Activated naive CD4-positive, alpha-beta T cell treated with anti-CD3 and anti-CD28 coated beads, Interleukin-2, amount 10 ng/mL, durations not matched to agents 7 days and 5 days (primary cell): ENCODE measurements at regions not wholly inside any gene's neighbourhood (a gene's known extent, or its start where the extent isn't known, plus 50 kb on each side); places are given as distances from the start of the nearest gene placed in this dataset.
"Not testable (repeated sequence)": the region's sequence is repeated elsewhere in the genome, so short reads cannot be mapped to it uniquely, and the experiment has no call there.

Experiments used
- CTCF ChIA-PET: fragments of 350-600 bp; sonication (Branson Sonifier 250); formaldehyde crosslinking; loops from one replicate; lab custom pipeline; 2021; ENCODE audit warnings: antibody characterized with exemption; lab: Charles Lee
- DNase-seq: peaks from one replicate; pipeline ENCODE4 v3.0.0-alpha.2; 2020
- H3K27ac Mint-ChIP-seq: one replicate; pipeline ENCODE4 v1.8.0; 2021; ENCODE audit warnings: mild to moderate bottlenecking, moderate library complexity, mixed read lengths
- H3K27me3 Mint-ChIP-seq: one replicate; pipeline ENCODE4 v1.8.0; 2021; ENCODE audit warnings: mild to moderate bottlenecking, mixed read lengths
- H3K36me3 Mint-ChIP-seq: one replicate; pipeline ENCODE4 v1.8.0; 2021; ENCODE audit warnings: mixed read lengths
- H3K4me1 Mint-ChIP-seq: one replicate; pipeline ENCODE4 v1.8.0; 2021; ENCODE audit warnings: mixed read lengths
- H3K4me3 Mint-ChIP-seq: one replicate; pipeline ENCODE4 v1.8.0; 2021; ENCODE audit warnings: mild to moderate bottlenecking, moderate library complexity, mixed read lengths
- H3K9me3 Mint-ChIP-seq: one replicate; pipeline ENCODE4 v1.8.0; 2021; ENCODE audit warnings: mixed read lengths

GRCh38 chr7:77484785-77485184 lies 52.3 kb upstream of the PTPN12 start:
- H3K36me3 Mint-ChIP-seq, result no peaks in the 10 kb centered on the region
- no peak overlapping the region for H3K4me3 Mint-ChIP-seq
- H3K4me1 Mint-ChIP-seq, result peaks cover 7% of the 10 kb centered on the region
- no peak for DNase-seq
- CTCF ChIA-PET, result no interaction called here
- H3K9me3 Mint-ChIP-seq, result no peaks in the 10 kb centered on the region
- H3K27me3 Mint-ChIP-seq, result peaks cover 8% of the 10 kb centered on the region
- H3K27ac Mint-ChIP-seq, result no peak overlapping the region

- Mint-ChIP-seq H3K4me1 (peaks cover 7% of the 10 kb centered on the region), H3K36me3 (no peaks in the 10 kb centered on the region)
- CTCF ChIA-PET, result no interaction called here
Measured at GRCh38 chr7:77482015-77482414, 55.1 kb upstream of the PTPN12 start.

GRCh38 chr7:77481615-77482014 lies 55.5 kb upstream of the PTPN12 start:
- DNase-seq, result no peak
- no peak overlapping the region for H3K4me3 Mint-ChIP-seq

More at GRCh38 chr7:77482015-77482414, 55.1 kb upstream of the PTPN12 start:
- peaks cover 16% of the 10 kb centered on the region for H3K27me3 Mint-ChIP-seq
- no peak for DNase-seq
- no peaks in the 10 kb centered on the region for H3K9me3 Mint-ChIP-seq
- no peak overlapping the region for H3K27ac Mint-ChIP-seq
- no peak overlapping the region for H3K4me3 Mint-ChIP-seq

GRCh38 chr7:77480102-77480627 lies 56.9 kb upstream of the PTPN12 start:
- H3K9me3 Mint-ChIP-seq, DNase-seq, H3K4me1 Mint-ChIP-seq, H3K27ac Mint-ChIP-seq, H3K36me3 Mint-ChIP-seq, CTCF ChIA-PET, H3K4me3 Mint-ChIP-seq: not testable (repeated sequence)
- H3K27me3 Mint-ChIP-seq, result peaks cover 19% of the 10 kb centered on the region

More at GRCh38 chr7:77481615-77482014, 55.5 kb upstream of the PTPN12 start:
- Mint-ChIP-seq H3K27ac (no peak overlapping the region), H3K27me3 (peaks cover 19% of the 10 kb centered on the region), H3K36me3 (no peaks in the 10 kb centered on the region), H3K4me1 (peaks cover 7% of the 10 kb centered on the region), H3K9me3 (no peaks in the 10 kb centered on the region)
- CTCF ChIA-PET, result no interaction called here

GRCh38 chr7:77479536-77480088 lies 57.5 kb upstream of the PTPN12 start:
- no peaks in the 10 kb centered on the region for H3K36me3 Mint-ChIP-seq
- H3K27me3 Mint-ChIP-seq, result peaks cover 13% of the 10 kb centered on the region
- H3K27ac Mint-ChIP-seq, result no peak overlapping the region
- CTCF ChIA-PET, result no interaction called here
- no peaks in the 10 kb centered on the region for H3K9me3 Mint-ChIP-seq
- peaks cover 7% of the 10 kb centered on the region for H3K4me1 Mint-ChIP-seq
- no peak overlapping the region for H3K4me3 Mint-ChIP-seq
- DNase-seq, result no peak

GRCh38 chr7:77476871-77477270 lies 60.2 kb upstream of the PTPN12 start:
- Mint-ChIP-seq H3K9me3 (no peaks in the 10 kb centered on the region), H3K27me3 (peaks cover 15% of the 10 kb centered on the region)

GRCh38 chr7:77475181-77475580 lies 59.0 kb upstream of the GSAP start:
- H3K9me3 Mint-ChIP-seq, result no peaks in the 10 kb centered on the region
- peaks cover 15% of the 10 kb centered on the region for H3K27me3 Mint-ChIP-seq
- no peak overlapping the region for H3K27ac Mint-ChIP-seq
- no peak for DNase-seq
- no peak overlapping the region for H3K4me3 Mint-ChIP-seq
- no peaks in the 10 kb centered on the region for H3K4me1 Mint-ChIP-seq
- CTCF ChIA-PET, result interaction anchor here (0.8 kb wide), 1 partner anchor 13 kb away, joined by 3 read pairs; no protein-coding TSS in a partner anchor
- no peaks in the 10 kb centered on the region for H3K36me3 Mint-ChIP-seq

More at GRCh38 chr7:77476871-77477270, 60.2 kb upstream of the PTPN12 start:
- CTCF ChIA-PET, result interaction anchor here (1.3 kb wide), 1 partner anchor 175 kb away, joined by 3 read pairs; no protein-coding TSS in a partner anchor
- Mint-ChIP-seq H3K27ac (no peak overlapping the region), H3K4me3 (no peak overlapping the region), H3K4me1 (peaks cover 5% of the 10 kb centered on the region), H3K36me3 (no peaks in the 10 kb centered on the region)
- no peak for DNase-seq

- DNase-seq, result no peak
- Mint-ChIP-seq H3K9me3 (no peaks in the 10 kb centered on the region), H3K27me3 (peaks cover 15% of the 10 kb centered on the region), H3K36me3 (no peaks in the 10 kb centered on the region), H3K4me1 (no peaks in the 10 kb centered on the region), H3K27ac (no peak overlapping the region), H3K4me3 (no peak overlapping the region)
- CTCF ChIA-PET, result no interaction called here
Measured at GRCh38 chr7:77474756-77475155, 58.6 kb upstream of the GSAP start.

GRCh38 chr7:77473229-77474005 lies 57.3 kb upstream of the GSAP start:
- no peak overlapping the region for H3K27ac Mint-ChIP-seq

GRCh38 chr7:77469927-77470326 lies 53.8 kb upstream of the GSAP start:
- CTCF ChIA-PET, result no interaction called here
- H3K4me1 Mint-ChIP-seq, result no peaks in the 10 kb centered on the region
- no peak overlapping the region for H3K27ac Mint-ChIP-seq
- DNase-seq, result no peak
- H3K36me3 Mint-ChIP-seq, result no peaks in the 10 kb centered on the region
- peaks cover 4% of the 10 kb centered on the region for H3K27me3 Mint-ChIP-seq
- no peaks in the 10 kb centered on the region for H3K9me3 Mint-ChIP-seq
- no peak overlapping the region for H3K4me3 Mint-ChIP-seq

More at GRCh38 chr7:77473229-77474005, 57.3 kb upstream of the GSAP start:
- Mint-ChIP-seq H3K9me3 (no peaks in the 10 kb centered on the region), H3K36me3 (no peaks in the 10 kb centered on the region), H3K4me1 (no peaks in the 10 kb centered on the region), H3K4me3 (no peak overlapping the region), H3K27me3 (peaks cover 15% of the 10 kb centered on the region)
- no peak for DNase-seq
- CTCF ChIA-PET, result no interaction called here

- CTCF ChIA-PET, result no interaction called here
- Mint-ChIP-seq H3K27me3 (no peaks in the 10 kb centered on the region), H3K9me3 (no peaks in the 10 kb centered on the region), H3K4me3 (no peak overlapping the region), H3K4me1 (no peaks in the 10 kb centered on the region), H3K36me3 (no peaks in the 10 kb centered on the region), H3K27ac (no peak overlapping the region)
- DNase-seq, result no peak
Measured at GRCh38 chr7:77467408-77467807, 51.3 kb upstream of the GSAP start.

- CTCF ChIA-PET, result no interaction called here
- no peaks in the 10 kb centered on the region for H3K27me3 Mint-ChIP-seq
- no peak overlapping the region for H3K4me3 Mint-ChIP-seq
- no peak for DNase-seq
- no peaks in the 10 kb centered on the region for H3K9me3 Mint-ChIP-seq
- H3K27ac Mint-ChIP-seq, result no peak overlapping the region
- H3K36me3 Mint-ChIP-seq, result no peaks in the 10 kb centered on the region
- no peaks in the 10 kb centered on the region for H3K4me1 Mint-ChIP-seq
Measured at GRCh38 chr7:77466450-77466849, 50.3 kb upstream of the GSAP start.
